Suprapubic skin (tissue), 4 donors: ENCODE measurements at regions not wholly inside any gene's neighbourhood (a gene's known extent, or its start where the extent isn't known, plus 50 kb on each side); places are given as distances from the start of the nearest gene placed in this dataset.

Experiments used
- DNase-seq, 2 donors: peaks; one replicate each; pipeline ENCODE4 v3.0.0-alpha.2; 2019; ENCODE audit warnings: low spot score in 2 of 2
- H3K27ac ChIP-seq: fragments of 200-600 bp; sonication (generic); one replicate; pipeline ENCODE4 v1.5.1; 2019
- H3K27me3 ChIP-seq: fragments of 200-600 bp; sonication (generic); one replicate; pipeline ENCODE4 v1.5.1; 2019
- H3K36me3 ChIP-seq: fragments of 200-600 bp; sonication (generic); one replicate; pipeline ENCODE4 v1.5.1; 2019
- H3K4me1 ChIP-seq: fragments of 200-600 bp; sonication (generic); one replicate; pipeline ENCODE4 v1.5.1; 2019
- H3K4me3 ChIP-seq: fragments of 200-600 bp; sonication (generic); one replicate; pipeline ENCODE4 v1.5.1; 2019; ENCODE audit warnings: mild to moderate bottlenecking
- H3K9me3 ChIP-seq: fragments of 200-600 bp; sonication (generic); one replicate; pipeline ENCODE4 v1.5.1; 2019
- CTCF ChIP-seq, 2 donors: fragments of 200-600 bp in 1 of 2; fragments of 450-650 bp in 1 of 2; sonication (generic) in 1 of 2; IDR thresholded peaks; one replicate each; pipeline ENCODE4 v1.5.1; 2016 to 2019; ENCODE audit warnings: antibody characterized with exemption in 2 of 2, mild to moderate bottlenecking in 1 of 2, moderate library complexity in 1 of 2
- EP300 ChIP-seq: sonication (generic); formaldehyde crosslinking; IDR thresholded peaks from one replicate; pipeline ENCODE4 v1.6.1; 2017; ENCODE audit warnings: antibody characterized with exemption
- POLR2A ChIP-seq, 2 donors: fragments of 450-650 bp; IDR thresholded peaks; one replicate each; pipeline ENCODE4 v1.6.1; 2017; ENCODE audit warnings: antibody characterized with exemption in 2 of 2, mild to moderate bottlenecking in 2 of 2, moderate library complexity in 2 of 2
- POLR2AphosphoS5 ChIP-seq, 3 donors: sonication (generic); formaldehyde crosslinking; IDR thresholded peaks; one replicate each; pipeline ENCODE4 v1.6.1; 2017; ENCODE audit warnings: antibody characterized with exemption in 3 of 3
- WGBS: methylation state at CpG from one replicate; pipeline ENCODE4 v1.1.5; 2018; 5-methylcytosine and 5-hydroxymethylcytosine counted together

- H3K27ac ChIP-seq = no peak overlapping the region
- WGBS = 73% methylated on average over 5 of the region's 5 CpGs
- TF ChIP-seq POLR2AphosphoS5 (IDR thresholded peaks at IDR 0.05) = no peak
- TF ChIP-seq EP300 = no peak
- TF ChIP-seq POLR2A (IDR thresholded peaks at IDR 0.05) = no peak
- TF ChIP-seq CTCF (IDR thresholded peaks at IDR 0.05) = no peak
Observed at GRCh38 chr12:46124132-46124847, 133.9 kb upstream of the SCAF11 start.

GRCh38 chr12:46112364-46112763 lies 122.0 kb upstream of the SCAF11 start:
- H3K9me3 ChIP-seq = no peaks in the 10 kb centered on the region
- no peak for TF ChIP-seq POLR2A (IDR thresholded peaks at IDR 0.05)
- TF ChIP-seq EP300 = no peak
- TF ChIP-seq POLR2AphosphoS5 (IDR thresholded peaks at IDR 0.05) = no peak
- no peak for TF ChIP-seq CTCF (IDR thresholded peaks at IDR 0.05)
- H3K27me3 ChIP-seq = no peaks in the 10 kb centered on the region

More at GRCh38 chr12:46124132-46124847, 133.9 kb upstream of the SCAF11 start:
- H3K27me3 ChIP-seq = no peaks in the 10 kb centered on the region
- peaks cover 7% of the 10 kb centered on the region for H3K4me1 ChIP-seq
- H3K4me3 ChIP-seq = no peak overlapping the region
- H3K9me3 ChIP-seq = no peaks in the 10 kb centered on the region
- H3K36me3 ChIP-seq = no peaks in the 10 kb centered on the region
- no peak for DNase-seq

GRCh38 chr12:46111715-46112114 lies 121.3 kb upstream of the SCAF11 start:
- no peak overlapping the region for H3K27ac ChIP-seq
- no peaks in the 10 kb centered on the region for H3K36me3 ChIP-seq
- H3K4me3 ChIP-seq = no peak overlapping the region
- no peak for DNase-seq
- TF ChIP-seq EP300 (no peak), CTCF (IDR thresholded peaks at IDR 0.05) (no peak), POLR2AphosphoS5 (IDR thresholded peaks at IDR 0.05) (no peak), POLR2A (IDR thresholded peaks at IDR 0.05) (no peak)
- H3K9me3 ChIP-seq = no peaks in the 10 kb centered on the region
- no peaks in the 10 kb centered on the region for H3K27me3 ChIP-seq
- H3K4me1 ChIP-seq = peaks cover 2% of the 10 kb centered on the region

More at GRCh38 chr12:46112364-46112763, 122.0 kb upstream of the SCAF11 start:
- peaks cover 2% of the 10 kb centered on the region for H3K4me1 ChIP-seq
- no peak overlapping the region for H3K27ac ChIP-seq
- H3K36me3 ChIP-seq = no peaks in the 10 kb centered on the region
- H3K4me3 ChIP-seq = no peak overlapping the region
- DNase-seq = no peak

GRCh38 chr12:46110928-46111699 lies 120.7 kb upstream of the SCAF11 start:
- H3K36me3 ChIP-seq = no peaks in the 10 kb centered on the region
- H3K4me3 ChIP-seq = no peak overlapping the region
- H3K27ac ChIP-seq = peak overlapping the region; percentile 21
- H3K9me3 ChIP-seq = no peaks in the 10 kb centered on the region
- no peaks in the 10 kb centered on the region for H3K27me3 ChIP-seq
- DNase-seq = no peak
- peaks cover 2% of the 10 kb centered on the region for H3K4me1 ChIP-seq
- TF ChIP-seq POLR2A (IDR thresholded peaks at IDR 0.05) = no peak
- no peak for TF ChIP-seq POLR2AphosphoS5 (IDR thresholded peaks at IDR 0.05)
- TF ChIP-seq EP300 = no peak
- TF ChIP-seq CTCF (IDR thresholded peaks at IDR 0.05) = no peak
- 57% methylated on average over 1 of the region's 1 CpG for WGBS

GRCh38 chr12:46110223-46110611 lies 119.8 kb upstream of the SCAF11 start:
- Histone ChIP-seq H3K9me3 (no peaks in the 10 kb centered on the region), H3K36me3 (no peaks in the 10 kb centered on the region), H3K27me3 (no peaks in the 10 kb centered on the region), H3K4me1 (peaks cover 2% of the 10 kb centered on the region), H3K4me3 (no peak overlapping the region), H3K27ac (no peak overlapping the region)
- WGBS = no CpG with 5 or more reads among the region's 1 CpG
- DNase-seq = no peak
- TF ChIP-seq EP300 = no peak
- no peak for TF ChIP-seq POLR2AphosphoS5 (IDR thresholded peaks at IDR 0.05)
- no peak for TF ChIP-seq POLR2A (IDR thresholded peaks at IDR 0.05)
- TF ChIP-seq CTCF (IDR thresholded peaks at IDR 0.05) = no peak
